ENCODE measurements at regions not wholly inside any gene's neighbourhood (a gene's known extent, or its start where the extent isn't known, plus 50 kb on each side); places are given as distances from the start of the nearest gene placed in this dataset.

DNA sequence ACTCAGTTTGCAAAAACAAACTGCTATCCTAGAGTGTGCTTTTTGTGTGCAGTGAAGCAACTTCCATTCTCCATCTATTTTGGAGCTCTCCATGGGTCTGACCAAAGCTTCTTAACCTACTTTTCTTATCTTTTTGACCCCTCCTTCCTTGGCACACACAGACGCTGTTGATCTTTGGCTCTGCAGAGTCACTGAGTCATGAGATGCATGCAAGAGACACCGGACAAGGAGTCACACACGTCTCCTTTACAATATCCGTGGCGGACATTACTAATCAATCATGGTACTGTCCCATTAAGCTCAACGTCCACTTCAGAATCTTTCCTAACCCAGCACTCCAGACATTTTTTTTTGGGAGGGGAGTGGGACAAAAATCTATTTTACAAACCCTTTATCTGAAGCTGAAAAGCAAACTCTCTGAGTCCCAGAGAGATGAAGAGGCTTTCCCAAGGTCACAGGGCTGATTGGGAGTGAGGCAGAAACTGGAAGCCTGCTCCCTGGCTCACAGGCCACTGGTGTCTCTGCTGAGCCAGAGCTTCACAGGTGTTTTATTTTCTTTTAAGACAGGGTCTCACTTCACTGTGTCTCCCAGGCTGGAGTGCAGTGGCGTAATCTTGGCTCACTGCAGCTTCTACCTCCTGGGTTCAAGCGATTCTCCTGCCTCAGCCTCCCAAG lies 165.8 kb upstream of the SYT13 start:
- TF ChIP-seq, protein P1, sequence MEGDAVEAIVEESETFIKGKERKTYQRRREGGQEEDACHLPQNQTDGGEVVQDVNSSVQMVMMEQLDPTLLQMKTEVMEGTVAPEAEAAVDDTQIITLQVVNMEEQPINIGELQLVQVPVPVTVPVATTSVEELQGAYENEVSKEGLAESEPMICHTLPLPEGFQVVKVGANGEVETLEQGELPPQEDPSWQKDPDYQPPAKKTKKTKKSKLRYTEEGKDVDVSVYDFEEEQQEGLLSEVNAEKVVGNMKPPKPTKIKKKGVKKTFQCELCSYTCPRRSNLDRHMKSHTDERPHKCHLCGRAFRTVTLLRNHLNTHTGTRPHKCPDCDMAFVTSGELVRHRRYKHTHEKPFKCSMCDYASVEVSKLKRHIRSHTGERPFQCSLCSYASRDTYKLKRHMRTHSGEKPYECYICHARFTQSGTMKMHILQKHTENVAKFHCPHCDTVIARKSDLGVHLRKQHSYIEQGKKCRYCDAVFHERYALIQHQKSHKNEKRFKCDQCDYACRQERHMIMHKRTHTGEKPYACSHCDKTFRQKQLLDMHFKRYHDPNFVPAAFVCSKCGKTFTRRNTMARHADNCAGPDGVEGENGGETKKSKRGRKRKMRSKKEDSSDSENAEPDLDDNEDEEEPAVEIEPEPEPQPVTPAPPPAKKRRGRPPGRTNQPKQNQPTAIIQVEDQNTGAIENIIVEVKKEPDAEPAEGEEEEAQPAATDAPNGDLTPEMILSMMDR (IDR thresholded peaks at IDR 0.05): no peak
- TF ChIP-seq POLR2A (IDR thresholded peaks at IDR 0.05) (no peak), POLR2AphosphoS5 (IDR thresholded peaks at IDR 0.05; ENCODE audit: insufficient read depth in 1 of 2, low read depth in 1 of 2) (no peak)

Measured in vagina (tissue), 2 donors.